ENCODE measurements at regions not wholly inside any gene's neighbourhood (a gene's known extent, or its start where the extent isn't known, plus 50 kb on each side); places are given as distances from the start of the nearest gene placed in this dataset.

- no peak for TF ChIP-seq CTCF (IDR thresholded peaks at IDR 0.05)
- no peak for TF ChIP-seq ZFX (IDR thresholded peaks at IDR 0.05; ENCODE audit: borderline replicate concordance)
Measured at GRCh38 chr14:35987731-35988130, 161.6 kb downstream of the BRMS1L start.

Measured in 22Rv1 (cell line).